ENCODE measurements at regions not wholly inside any gene's neighbourhood (a gene's known extent, or its start where the extent isn't known, plus 50 kb on each side); places are given as distances from the start of the nearest gene placed in this dataset.
"Not testable (repeated sequence)": the region's sequence is repeated elsewhere in the genome, so short reads cannot be mapped to it uniquely, and the experiment has no call there.

DNA sequence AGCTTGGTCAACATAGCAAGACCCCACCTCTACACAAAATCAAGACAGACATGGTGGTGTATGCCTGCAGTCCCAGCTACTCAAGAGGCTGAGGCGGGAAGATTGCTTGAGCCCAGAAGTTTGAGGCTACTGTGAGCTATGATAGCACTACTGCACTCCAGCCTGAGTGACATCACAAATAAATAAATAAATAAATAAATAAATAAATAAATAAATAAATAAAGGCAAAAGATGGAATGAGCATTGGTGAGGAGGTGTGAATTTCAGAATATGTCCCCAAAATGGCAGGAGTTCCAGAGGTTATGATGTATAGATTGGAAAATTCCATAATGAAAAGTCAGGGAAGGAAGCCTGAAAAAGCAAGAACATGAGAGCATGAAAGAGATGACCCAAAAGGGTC, 249.9 kb downstream of the MEX3B start:
- Mint-ChIP-seq H3K4me3 (no peak overlapping the region), H3K4me1 (peaks cover 11% of the 10 kb centered on the region), H3K27ac (ENCODE audit: unreplicated experiment) (no peak overlapping the region), H3K27me3 (ENCODE audit: low read depth) (no peaks in the 10 kb centered on the region), H3K9me3 (peaks cover 4% of the 10 kb centered on the region), H3K36me3 (ENCODE audit: low read depth) (peaks cover 14% of the 10 kb centered on the region)
- DNase-seq (ENCODE audit: low read depth, low spot score), result no peak
- TF ChIP-seq, protein P1, sequence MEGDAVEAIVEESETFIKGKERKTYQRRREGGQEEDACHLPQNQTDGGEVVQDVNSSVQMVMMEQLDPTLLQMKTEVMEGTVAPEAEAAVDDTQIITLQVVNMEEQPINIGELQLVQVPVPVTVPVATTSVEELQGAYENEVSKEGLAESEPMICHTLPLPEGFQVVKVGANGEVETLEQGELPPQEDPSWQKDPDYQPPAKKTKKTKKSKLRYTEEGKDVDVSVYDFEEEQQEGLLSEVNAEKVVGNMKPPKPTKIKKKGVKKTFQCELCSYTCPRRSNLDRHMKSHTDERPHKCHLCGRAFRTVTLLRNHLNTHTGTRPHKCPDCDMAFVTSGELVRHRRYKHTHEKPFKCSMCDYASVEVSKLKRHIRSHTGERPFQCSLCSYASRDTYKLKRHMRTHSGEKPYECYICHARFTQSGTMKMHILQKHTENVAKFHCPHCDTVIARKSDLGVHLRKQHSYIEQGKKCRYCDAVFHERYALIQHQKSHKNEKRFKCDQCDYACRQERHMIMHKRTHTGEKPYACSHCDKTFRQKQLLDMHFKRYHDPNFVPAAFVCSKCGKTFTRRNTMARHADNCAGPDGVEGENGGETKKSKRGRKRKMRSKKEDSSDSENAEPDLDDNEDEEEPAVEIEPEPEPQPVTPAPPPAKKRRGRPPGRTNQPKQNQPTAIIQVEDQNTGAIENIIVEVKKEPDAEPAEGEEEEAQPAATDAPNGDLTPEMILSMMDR (conservative IDR thresholded peaks at IDR 0.05), result no peak

DNA sequence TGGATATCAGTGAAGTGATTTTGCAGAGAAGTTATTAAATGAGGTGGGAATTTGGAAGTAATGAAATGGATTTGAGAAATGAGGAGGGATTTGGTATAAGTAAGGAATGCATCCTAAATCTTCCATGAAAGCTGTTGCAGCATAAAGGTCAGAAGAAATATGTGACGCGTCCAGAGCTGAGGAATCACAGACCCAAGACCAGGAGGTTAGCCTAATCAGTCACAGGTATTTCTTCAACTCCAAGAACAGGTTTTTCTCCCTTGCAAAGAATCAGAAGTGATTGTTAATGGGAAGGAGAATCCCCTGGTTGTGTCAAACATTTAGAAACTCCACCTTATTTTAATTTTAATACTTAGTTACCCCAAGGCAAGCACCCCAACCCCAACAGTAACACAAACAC, 253.2 kb downstream of the MEX3B start:
- H3K4me3 Mint-ChIP-seq, result no peak overlapping the region
- H3K4me1 Mint-ChIP-seq, result peaks cover 9% of the 10 kb centered on the region
- DNase-seq (ENCODE audit: low read depth, low spot score), result no peak
- no peaks in the 10 kb centered on the region for H3K27me3 Mint-ChIP-seq (ENCODE audit: low read depth)
- no peak overlapping the region for H3K27ac Mint-ChIP-seq (ENCODE audit: unreplicated experiment)
- H3K9me3 Mint-ChIP-seq, result peaks cover 4% of the 10 kb centered on the region
- H3K36me3 Mint-ChIP-seq (ENCODE audit: low read depth), result peaks cover 13% of the 10 kb centered on the region
- TF ChIP-seq, protein P1 (conservative IDR thresholded peaks at IDR 0.05), result no peak

DNA sequence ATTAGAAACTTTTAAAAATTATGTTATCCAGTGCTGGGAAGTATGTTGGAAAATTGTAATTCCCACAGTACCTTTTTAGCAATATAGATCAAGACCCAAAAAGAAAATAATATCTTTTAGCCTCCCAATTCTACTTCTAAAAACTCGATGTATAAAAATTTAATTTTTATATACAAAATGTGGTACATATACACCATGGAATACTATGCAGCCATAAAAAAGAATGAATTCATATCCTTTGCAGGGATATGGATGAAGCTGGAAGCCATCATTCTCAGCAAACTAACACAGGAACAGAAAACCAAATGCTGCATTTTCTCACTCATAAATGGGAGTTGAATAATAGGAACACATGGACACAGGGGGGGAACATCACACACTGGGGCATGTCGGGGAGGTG, 254.5 kb downstream of the MEX3B start:
- not testable (repeated sequence) for H3K27me3 Mint-ChIP-seq (ENCODE audit: low read depth); H3K9me3 Mint-ChIP-seq; H3K27ac Mint-ChIP-seq (ENCODE audit: unreplicated experiment)

DNA sequence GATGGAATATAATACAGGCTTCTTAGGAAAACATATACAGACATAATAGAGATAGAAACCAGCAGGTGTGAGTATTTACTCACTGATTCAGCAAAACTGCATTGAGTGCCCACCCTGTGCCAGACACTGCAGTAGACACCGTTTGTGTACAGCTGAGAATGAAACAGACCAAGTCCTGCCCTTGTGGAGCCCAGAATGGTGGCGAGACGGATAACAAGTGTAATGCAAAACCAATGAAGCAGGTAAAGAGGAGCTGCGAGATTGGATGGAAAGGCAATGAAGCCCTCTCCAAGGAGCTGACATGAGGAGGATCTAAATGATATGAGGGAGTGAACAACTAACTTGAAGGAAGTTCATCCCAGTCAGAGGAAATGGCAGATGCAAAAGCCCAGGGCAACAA, 256.4 kb downstream of the MEX3B start:
- no peak for DNase-seq (ENCODE audit: low read depth, low spot score)
- peaks cover 4% of the 10 kb centered on the region for H3K36me3 Mint-ChIP-seq (ENCODE audit: low read depth)
- H3K9me3 Mint-ChIP-seq, result peaks cover 2% of the 10 kb centered on the region
- no peaks in the 10 kb centered on the region for H3K27me3 Mint-ChIP-seq (ENCODE audit: low read depth)
- no peaks in the 10 kb centered on the region for H3K4me1 Mint-ChIP-seq
- TF ChIP-seq, protein P1 (conservative IDR thresholded peaks at IDR 0.05), result no peak
- H3K4me3 Mint-ChIP-seq, result no peak overlapping the region
- no peak overlapping the region for H3K27ac Mint-ChIP-seq (ENCODE audit: unreplicated experiment)

More for the DNA sequence above, 254.5 kb downstream of the MEX3B start:
- H3K4me1 Mint-ChIP-seq; H3K4me3 Mint-ChIP-seq; DNase-seq (ENCODE audit: low read depth, low spot score); H3K36me3 Mint-ChIP-seq (ENCODE audit: low read depth): not testable (repeated sequence)

DNA sequence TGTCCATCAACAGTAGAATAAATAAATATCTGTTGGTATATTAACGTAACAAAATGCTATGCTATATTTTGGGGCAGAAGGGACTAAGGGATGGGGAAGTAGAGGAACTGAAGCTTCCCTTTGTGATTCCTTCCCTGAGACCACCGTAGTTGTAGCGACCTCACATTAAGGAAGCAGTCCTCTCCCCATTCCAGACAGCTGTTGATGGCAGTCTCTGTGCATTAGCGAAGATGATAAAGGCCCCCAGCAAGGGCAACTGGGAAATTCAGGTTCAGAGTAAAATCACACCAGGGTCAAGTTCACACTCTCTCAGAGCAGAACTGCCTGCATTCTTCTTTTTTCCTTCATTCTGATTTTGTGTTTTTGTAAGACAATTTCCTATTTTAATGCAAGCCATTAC, 259.0 kb downstream of the MEX3B start:
- Mint-ChIP-seq H3K9me3 (peaks cover 2% of the 10 kb centered on the region), H3K36me3 (ENCODE audit: low read depth) (peaks cover 8% of the 10 kb centered on the region), H3K4me1 (no peaks in the 10 kb centered on the region), H3K27ac (ENCODE audit: unreplicated experiment) (no peak overlapping the region), H3K27me3 (ENCODE audit: low read depth) (no peaks in the 10 kb centered on the region), H3K4me3 (no peak overlapping the region)
- DNase-seq (ENCODE audit: low read depth, low spot score), result no peak
- TF ChIP-seq, protein P1 (conservative IDR thresholded peaks at IDR 0.05), result no peak

DNA sequence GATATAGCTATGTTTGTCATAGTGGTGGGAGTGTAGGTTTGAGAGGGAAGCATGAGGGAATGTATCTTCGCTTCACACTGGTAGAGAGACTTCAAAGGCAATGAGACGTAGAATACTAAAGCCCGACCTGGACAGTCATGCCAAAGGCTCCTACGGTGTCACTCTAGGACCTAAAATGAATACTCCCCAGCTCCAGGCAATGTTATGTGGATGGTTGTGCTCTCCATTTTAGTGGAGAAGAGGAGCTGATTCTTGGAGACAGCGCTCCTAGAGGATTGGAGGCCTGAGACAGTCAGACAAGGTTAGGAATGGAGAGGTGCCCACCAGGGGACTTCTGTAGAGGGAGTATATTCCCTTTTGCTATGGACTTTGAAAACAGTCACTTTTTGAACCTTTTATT, 260.1 kb downstream of the MEX3B start:
- Mint-ChIP-seq H3K4me3 (no peak overlapping the region), H3K36me3 (ENCODE audit: low read depth) (peaks cover 12% of the 10 kb centered on the region), H3K27ac (ENCODE audit: unreplicated experiment) (no peak overlapping the region), H3K4me1 (no peaks in the 10 kb centered on the region), H3K9me3 (peaks cover 2% of the 10 kb centered on the region), H3K27me3 (ENCODE audit: low read depth) (no peaks in the 10 kb centered on the region)
- DNase-seq (ENCODE audit: low read depth, low spot score), result no peak
- TF ChIP-seq, protein P1 (conservative IDR thresholded peaks at IDR 0.05), result no peak

Data from neural crest cell (in vitro differentiated cells).